Chondrocyte (in vitro differentiated cells): ENCODE measurements at regions not wholly inside any gene's neighbourhood (a gene's known extent, or its start where the extent isn't known, plus 50 kb on each side); places are given as distances from the start of the nearest gene placed in this dataset.
A peak's percentile ranks its signal among the peaks of the same experiment; 100 is the strongest.

Experiments
- DNase-seq: peaks from one replicate; pipeline ENCODE4 v3.0.0; 2021; ENCODE audit warnings: mixed read lengths, low spot score
- H3K27ac Mint-ChIP-seq: one replicate; pipeline ENCODE4 v1.8.0; 2021; ENCODE audit warnings: mild to moderate bottlenecking, moderate library complexity, mixed read lengths; ENCODE audit not compliant: unreplicated experiment
- H3K27me3 Mint-ChIP-seq: 2 replicates; pipeline ENCODE4 v1.8.0; 2021; ENCODE audit warnings: low read depth, mixed read lengths
- H3K36me3 Mint-ChIP-seq: 2 replicates; pipeline ENCODE4 v1.8.0; 2021; ENCODE audit warnings: low read depth, mixed read lengths
- H3K4me1 Mint-ChIP-seq: 2 replicates; pipeline ENCODE4 v1.8.0; 2021; ENCODE audit warnings: low read depth, mild to moderate bottlenecking, mixed read lengths
- H3K4me3 Mint-ChIP-seq: one replicate; pipeline ENCODE4 v1.8.0; 2021; ENCODE audit warnings: mild to moderate bottlenecking, moderate library complexity, mixed read lengths; ENCODE audit not compliant: unreplicated experiment
- H3K9me3 Mint-ChIP-seq: 2 replicates; pipeline ENCODE4 v1.8.0; 2021; ENCODE audit warnings: low read depth, mixed read lengths
- TF ChIP-seq, protein P1 (sequence below): fragments of 200-600 bp; sonication (generic); IDR thresholded peaks from 2 replicates; pipeline ENCODE4 v1.5.0; 2021; ENCODE audit warnings: antibody characterized with exemption, mild to moderate bottlenecking, moderate library complexity

DNA sequence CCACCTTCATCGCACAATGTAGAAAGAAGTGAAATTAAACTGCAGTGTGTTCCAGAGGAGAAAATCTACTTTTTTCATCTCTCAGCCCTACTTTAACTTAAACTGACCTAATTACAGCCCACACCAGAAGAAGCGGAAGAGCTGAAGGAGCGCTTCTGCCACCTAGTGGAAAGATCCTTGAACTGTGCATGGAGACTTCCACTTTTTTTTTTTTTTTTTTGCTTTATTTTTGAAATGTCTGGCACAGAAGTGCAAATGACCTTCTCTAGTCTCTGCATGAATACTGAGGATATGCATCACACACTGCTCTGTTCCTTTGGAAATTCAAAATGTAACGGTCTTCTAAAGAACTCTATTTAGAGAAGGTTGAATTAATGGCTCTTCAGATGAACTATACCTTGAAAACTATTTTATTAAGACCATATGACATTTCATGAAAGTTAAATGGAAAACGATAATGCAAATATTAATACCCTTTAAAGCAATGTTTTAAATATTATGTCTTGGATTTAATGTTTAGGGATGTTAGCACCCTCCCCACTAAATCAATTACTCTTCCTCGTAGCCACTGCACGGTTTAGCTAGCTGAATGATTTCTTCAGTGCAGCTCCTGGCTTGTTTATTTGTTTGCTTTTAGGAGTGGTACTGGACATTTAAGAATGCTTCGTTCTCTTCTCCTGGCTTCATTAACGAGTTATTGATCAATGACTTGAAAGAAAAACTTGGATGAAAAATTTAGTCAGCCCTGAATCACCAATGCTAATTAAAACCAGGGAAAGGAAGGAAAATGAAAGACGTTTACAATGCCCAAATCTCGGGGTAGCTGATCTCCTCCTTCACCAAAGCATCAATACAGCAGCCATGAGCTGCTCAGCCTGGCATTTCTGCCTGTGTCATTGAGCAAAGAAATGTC is 569.6 kb upstream of the GJE1 start:
- no peak for DNase-seq
- TF ChIP-seq, protein P1, sequence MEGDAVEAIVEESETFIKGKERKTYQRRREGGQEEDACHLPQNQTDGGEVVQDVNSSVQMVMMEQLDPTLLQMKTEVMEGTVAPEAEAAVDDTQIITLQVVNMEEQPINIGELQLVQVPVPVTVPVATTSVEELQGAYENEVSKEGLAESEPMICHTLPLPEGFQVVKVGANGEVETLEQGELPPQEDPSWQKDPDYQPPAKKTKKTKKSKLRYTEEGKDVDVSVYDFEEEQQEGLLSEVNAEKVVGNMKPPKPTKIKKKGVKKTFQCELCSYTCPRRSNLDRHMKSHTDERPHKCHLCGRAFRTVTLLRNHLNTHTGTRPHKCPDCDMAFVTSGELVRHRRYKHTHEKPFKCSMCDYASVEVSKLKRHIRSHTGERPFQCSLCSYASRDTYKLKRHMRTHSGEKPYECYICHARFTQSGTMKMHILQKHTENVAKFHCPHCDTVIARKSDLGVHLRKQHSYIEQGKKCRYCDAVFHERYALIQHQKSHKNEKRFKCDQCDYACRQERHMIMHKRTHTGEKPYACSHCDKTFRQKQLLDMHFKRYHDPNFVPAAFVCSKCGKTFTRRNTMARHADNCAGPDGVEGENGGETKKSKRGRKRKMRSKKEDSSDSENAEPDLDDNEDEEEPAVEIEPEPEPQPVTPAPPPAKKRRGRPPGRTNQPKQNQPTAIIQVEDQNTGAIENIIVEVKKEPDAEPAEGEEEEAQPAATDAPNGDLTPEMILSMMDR: peak; percentile 94
- no peaks in the 10 kb centered on the region for H3K9me3 Mint-ChIP-seq
- peak overlapping the region; percentile 37 for H3K4me3 Mint-ChIP-seq
- H3K27me3 Mint-ChIP-seq: no peaks in the 10 kb centered on the region
- H3K36me3 Mint-ChIP-seq: no peaks in the 10 kb centered on the region
- H3K27ac Mint-ChIP-seq: peak overlapping the region; percentile 86
- H3K4me1 Mint-ChIP-seq: peaks cover 30% of the 10 kb centered on the region

DNA sequence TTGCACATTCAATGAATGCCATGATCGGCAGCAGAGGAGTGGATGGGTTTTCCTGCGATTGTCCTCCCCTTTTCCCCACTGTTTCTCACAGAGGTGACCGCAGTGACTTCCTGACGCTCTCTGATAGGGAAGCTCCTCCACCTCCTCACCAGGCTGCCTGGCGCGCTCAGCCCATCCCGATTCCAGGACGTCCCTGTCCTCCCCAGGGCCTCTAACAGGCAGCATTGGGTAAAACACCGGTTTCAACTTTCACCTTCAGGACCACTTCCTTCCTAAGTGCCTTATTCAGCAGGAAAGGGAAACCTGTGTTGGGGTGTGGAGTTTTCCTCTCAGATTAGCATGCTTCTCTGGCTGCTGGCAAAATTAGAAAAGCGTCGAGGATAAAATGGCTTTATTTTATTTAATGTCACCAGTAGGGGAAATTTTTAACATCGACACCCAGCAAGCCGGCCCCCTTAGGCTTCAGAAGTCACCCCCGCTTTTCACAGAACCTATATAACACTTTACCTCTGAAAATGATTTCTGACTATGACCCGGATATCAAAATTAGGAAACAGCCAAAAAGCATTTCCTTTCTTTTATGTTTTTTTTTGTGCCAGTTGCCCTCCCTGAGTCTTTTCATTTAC is 570.4 kb upstream of the GJE1 start:
- Mint-ChIP-seq H3K4me3 (peak overlapping the region; percentile 37), H3K27ac (peak overlapping the region; percentile 86)
- TF ChIP-seq, protein P1: no peak

DNA sequence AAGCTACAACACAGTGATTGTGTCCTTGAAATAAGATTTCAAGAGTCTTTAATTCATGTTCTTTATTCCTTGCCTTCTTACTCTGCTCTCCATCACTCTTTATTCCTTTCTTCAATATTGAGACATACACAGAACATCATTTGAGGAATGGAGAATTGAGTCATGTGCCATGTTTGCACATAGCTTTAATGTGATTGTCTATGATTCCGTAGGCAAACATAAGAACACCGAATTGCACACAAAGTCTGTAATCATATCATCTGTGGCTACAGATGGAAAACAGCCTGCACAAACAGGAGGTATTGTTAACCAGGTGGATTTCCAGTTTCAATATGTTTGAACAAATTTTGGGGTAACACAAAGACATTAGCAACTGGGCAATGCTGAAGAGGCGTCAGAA is 571.6 kb upstream of the GJE1 start:
- Mint-ChIP-seq H3K27me3 (no peaks in the 10 kb centered on the region), H3K4me3 (no peak overlapping the region), H3K9me3 (no peaks in the 10 kb centered on the region), H3K4me1 (peaks cover 30% of the 10 kb centered on the region), H3K27ac (no peak overlapping the region), H3K36me3 (no peaks in the 10 kb centered on the region)
- TF ChIP-seq, protein P1: no peak
- DNase-seq: no peak

More for the DNA sequence above, 570.4 kb upstream of the GJE1 start:
- H3K36me3 Mint-ChIP-seq: no peaks in the 10 kb centered on the region
- H3K27me3 Mint-ChIP-seq: no peaks in the 10 kb centered on the region
- DNase-seq: no peak
- H3K4me1 Mint-ChIP-seq: peaks cover 30% of the 10 kb centered on the region
- no peaks in the 10 kb centered on the region for H3K9me3 Mint-ChIP-seq

DNA sequence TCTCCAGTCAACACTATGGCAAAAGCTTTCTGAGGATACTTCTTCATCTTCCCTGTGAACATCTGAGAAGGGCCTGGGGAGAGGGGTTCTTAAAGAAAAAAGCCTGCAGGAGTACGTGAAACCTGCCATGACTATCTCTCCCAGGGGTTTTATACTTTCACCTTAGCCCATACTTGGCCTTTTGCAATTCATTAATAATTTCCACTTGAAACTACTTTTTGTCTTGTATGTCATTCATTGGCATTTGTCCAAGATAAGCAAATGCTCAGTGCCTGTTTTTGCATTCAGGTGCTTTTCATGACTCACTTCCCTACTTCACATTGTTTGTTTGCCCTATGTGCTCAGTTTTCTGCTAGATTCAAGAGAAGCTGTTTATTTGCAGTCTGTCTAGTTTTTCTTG is 580.3 kb upstream of the GJE1 start:
- Mint-ChIP-seq H3K4me1 (peaks cover 9% of the 10 kb centered on the region), H3K27ac (no peak overlapping the region), H3K4me3 (no peak overlapping the region), H3K27me3 (no peaks in the 10 kb centered on the region), H3K9me3 (peaks cover 13% of the 10 kb centered on the region), H3K36me3 (peaks cover 9% of the 10 kb centered on the region)
- DNase-seq: no peak
- TF ChIP-seq, protein P1: no peak

DNA sequence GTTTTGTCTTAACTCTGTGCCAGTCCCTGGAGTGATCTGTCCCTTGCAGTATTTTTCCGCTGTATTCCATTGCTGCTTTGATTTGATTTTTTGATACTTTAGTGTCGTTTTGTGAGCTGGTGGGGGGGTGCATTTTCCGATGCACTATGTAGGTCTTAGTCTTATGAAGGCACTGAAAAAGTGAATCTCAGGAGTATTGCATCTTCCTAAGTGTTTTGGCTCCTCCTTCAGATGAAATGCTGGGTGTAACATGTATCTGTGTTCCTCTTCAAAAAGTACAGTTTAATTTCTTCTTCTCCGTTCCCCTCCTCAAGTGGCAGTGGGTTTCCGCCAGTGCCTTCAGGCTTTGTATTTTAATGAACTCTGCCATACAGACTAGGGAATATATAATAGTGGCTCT is 580.7 kb upstream of the GJE1 start:
- TF ChIP-seq, protein P1: no peak
- no peak for DNase-seq
- H3K27ac Mint-ChIP-seq: no peak overlapping the region
- H3K36me3 Mint-ChIP-seq: peaks cover 10% of the 10 kb centered on the region
- H3K4me1 Mint-ChIP-seq: peaks cover 9% of the 10 kb centered on the region
- peaks cover 14% of the 10 kb centered on the region for H3K9me3 Mint-ChIP-seq
- no peak overlapping the region for H3K4me3 Mint-ChIP-seq
- H3K27me3 Mint-ChIP-seq: no peaks in the 10 kb centered on the region
